ENCODE measurements at regions not wholly inside any gene's neighbourhood (a gene's known extent, or its start where the extent isn't known, plus 50 kb on each side); places are given as distances from the start of the nearest gene placed in this dataset.

- no peak for TF ChIP-seq POLR2AphosphoS5 (IDR thresholded peaks at IDR 0.05; ENCODE audit: insufficient read depth, low read depth, low read length)
- no peak for TF ChIP-seq CTCF (IDR thresholded peaks at IDR 0.05; ENCODE audit: extremely low read depth in 1 of 2, insufficient read depth in 1 of 2, low read depth in 1 of 2, low read length in 2 of 2)
- no peak for TF ChIP-seq POLR2A (IDR thresholded peaks at IDR 0.05; ENCODE audit: low read depth, low read length)
- no peak for TF ChIP-seq JUN (IDR thresholded peaks at IDR 0.05; ENCODE audit: borderline replicate concordance, insufficient read depth, insufficient read length, low read depth)
- no peak for TF ChIP-seq EZH2 (IDR thresholded peaks at IDR 0.05; ENCODE audit: borderline replicate concordance, low read depth, low read length, severe bottlenecking)
- TF ChIP-seq MYC (IDR thresholded peaks at IDR 0.05; ENCODE audit: low read depth, low read length): no peak
- TF ChIP-seq GATA2 (IDR thresholded peaks at IDR 0.05; ENCODE audit: insufficient read depth, insufficient read length, low read depth, low read length): no peak
- TF ChIP-seq, protein P1, sequence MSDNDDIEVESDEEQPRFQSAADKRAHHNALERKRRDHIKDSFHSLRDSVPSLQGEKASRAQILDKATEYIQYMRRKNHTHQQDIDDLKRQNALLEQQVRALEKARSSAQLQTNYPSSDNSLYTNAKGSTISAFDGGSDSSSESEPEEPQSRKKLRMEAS (IDR thresholded peaks at IDR 0.05; ENCODE audit: insufficient read depth, insufficient read length): no peak
- no peak for TF ChIP-seq FOS (IDR thresholded peaks at IDR 0.05; ENCODE audit: borderline replicate concordance, insufficient read depth, low read length)
Measured at GRCh38 chr16:76210157-76210556, 67.0 kb upstream of the CNTNAP4 start.

Data from endothelial cell of umbilical vein (primary cell).